GM12872 (cell line): ENCODE measurements at regions not wholly inside any gene's neighbourhood (a gene's known extent, or its start where the extent isn't known, plus 50 kb on each side); places are given as distances from the start of the nearest gene placed in this dataset.

ENCODE experiments used
- TF ChIP-seq, protein P1 (sequence below): IDR thresholded peaks from 3 replicates; pipeline ENCODE4 v1.5.1; 2011; ENCODE audit warnings: low read depth, mild to moderate bottlenecking, low read length, moderate library complexity; ENCODE audit not compliant: insufficient read depth

DNA sequence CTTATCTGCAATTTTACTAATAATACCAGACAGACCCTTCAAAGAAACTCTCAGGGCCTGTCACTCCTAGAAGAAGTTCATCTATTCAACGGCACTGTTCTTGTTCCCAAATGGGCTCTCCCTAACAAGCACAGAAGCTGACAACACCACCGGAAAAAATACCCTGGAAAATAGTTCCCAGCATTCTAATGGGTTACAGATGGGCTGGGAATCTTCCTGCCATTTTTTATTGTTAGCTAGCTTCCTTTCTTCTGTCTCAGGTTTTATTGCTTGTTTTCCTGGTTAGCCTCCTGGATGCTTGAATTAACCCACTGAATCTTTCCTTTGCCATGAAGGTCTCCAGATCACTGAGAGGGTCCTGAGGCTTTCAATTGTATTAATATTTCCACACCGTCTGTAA, 689.8 kb upstream of the NRP1 start:
- TF ChIP-seq, protein P1, sequence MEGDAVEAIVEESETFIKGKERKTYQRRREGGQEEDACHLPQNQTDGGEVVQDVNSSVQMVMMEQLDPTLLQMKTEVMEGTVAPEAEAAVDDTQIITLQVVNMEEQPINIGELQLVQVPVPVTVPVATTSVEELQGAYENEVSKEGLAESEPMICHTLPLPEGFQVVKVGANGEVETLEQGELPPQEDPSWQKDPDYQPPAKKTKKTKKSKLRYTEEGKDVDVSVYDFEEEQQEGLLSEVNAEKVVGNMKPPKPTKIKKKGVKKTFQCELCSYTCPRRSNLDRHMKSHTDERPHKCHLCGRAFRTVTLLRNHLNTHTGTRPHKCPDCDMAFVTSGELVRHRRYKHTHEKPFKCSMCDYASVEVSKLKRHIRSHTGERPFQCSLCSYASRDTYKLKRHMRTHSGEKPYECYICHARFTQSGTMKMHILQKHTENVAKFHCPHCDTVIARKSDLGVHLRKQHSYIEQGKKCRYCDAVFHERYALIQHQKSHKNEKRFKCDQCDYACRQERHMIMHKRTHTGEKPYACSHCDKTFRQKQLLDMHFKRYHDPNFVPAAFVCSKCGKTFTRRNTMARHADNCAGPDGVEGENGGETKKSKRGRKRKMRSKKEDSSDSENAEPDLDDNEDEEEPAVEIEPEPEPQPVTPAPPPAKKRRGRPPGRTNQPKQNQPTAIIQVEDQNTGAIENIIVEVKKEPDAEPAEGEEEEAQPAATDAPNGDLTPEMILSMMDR, result no peak

DNA sequence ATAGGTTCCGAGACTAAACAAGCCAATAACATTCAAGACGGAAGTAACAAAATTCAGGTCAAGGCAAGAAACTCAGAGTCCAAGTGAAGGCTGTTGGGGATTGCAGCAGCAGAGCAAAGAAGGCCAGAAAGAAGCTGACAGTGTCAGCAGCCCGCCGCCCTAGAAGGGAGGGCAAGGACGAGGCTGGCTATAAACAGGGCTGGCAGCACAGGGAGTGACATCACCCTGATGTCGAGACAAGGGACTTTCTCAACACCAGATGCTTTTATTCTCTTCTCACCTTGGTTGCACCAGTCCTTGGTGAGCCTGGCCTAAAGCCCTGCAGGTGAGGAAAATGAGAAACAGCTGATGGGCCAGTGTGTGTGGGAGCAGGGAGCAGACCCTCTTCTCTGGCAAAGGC, 687.7 kb upstream of the NRP1 start:
- TF ChIP-seq, protein P1, result no peak

DNA sequence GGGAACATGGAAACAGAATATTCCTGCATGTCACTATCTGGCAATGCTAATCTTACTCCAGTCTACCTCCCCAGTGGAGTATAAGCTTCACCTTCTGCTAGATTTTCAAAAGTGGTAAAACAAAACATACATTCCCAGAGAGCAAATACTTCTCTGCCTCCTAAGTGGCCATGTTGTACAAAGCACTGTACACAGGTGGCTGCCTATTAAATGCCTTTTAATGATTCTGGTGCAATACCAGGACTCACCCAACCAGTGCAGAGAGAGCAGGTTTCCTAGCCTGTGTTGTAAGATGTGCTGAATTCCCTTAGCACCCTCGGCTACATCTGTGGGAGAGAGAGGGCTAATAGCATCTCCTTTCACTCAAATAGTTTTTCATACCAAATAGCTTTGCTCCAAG, 684.3 kb upstream of the NRP1 start:
- TF ChIP-seq, protein P1, result no peak

- TF ChIP-seq, protein P1, result no peak
Measured at GRCh38 chr10:34018129-34018528, 683.7 kb upstream of the NRP1 start.

DNA sequence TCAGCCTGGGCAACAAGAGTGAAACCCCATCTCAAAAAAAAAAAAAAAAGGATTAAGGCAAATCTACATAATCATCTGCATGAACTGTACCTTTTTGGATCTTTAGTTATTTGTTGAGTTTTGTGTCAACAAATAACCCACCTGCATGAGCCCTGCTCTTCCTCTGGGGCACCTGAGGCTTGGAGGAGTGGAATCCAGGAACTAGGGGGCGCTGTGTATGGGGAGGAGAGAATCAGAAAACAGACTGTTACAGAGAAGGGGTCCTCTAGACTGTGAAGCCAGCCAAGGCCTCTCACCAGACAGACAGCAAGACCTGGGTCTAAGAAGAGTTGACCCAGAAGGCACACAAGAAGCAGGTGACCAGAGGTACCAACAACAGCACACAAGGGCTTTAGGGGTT, 682.8 kb upstream of the NRP1 start:
- TF ChIP-seq, protein P1, result peak; percentile 28; the same call in 1 of the 3 replicates

GRCh38 chr10:34016576-34016975, 682.1 kb upstream of the NRP1 start:
- TF ChIP-seq, protein P1, result no peak

- TF ChIP-seq, protein P1, result no peak
Measured at GRCh38 chr10:34015700-34016099, 681.2 kb upstream of the NRP1 start.

- TF ChIP-seq, protein P1, result no peak
Measured at GRCh38 chr10:34013235-34013634, 678.8 kb upstream of the NRP1 start.
